Nephron (organoid): ENCODE measurements at regions not wholly inside any gene's neighbourhood (a gene's known extent, or its start where the extent isn't known, plus 50 kb on each side); places are given as distances from the start of the nearest gene placed in this dataset.

ENCODE experiments used
- H3K27ac Mint-ChIP-seq, 3 experiments: 2 replicates each; pipeline ENCODE4 v1.8.0; 2020; ENCODE audit warnings: mixed read lengths in 3 of 3, mild to moderate bottlenecking in 2 of 3, moderate library complexity in 1 of 3
- H3K27me3 Mint-ChIP-seq: 2 replicates; pipeline ENCODE4 v1.8.0; 2021; ENCODE audit warnings: low read depth, mild to moderate bottlenecking, moderate library complexity, mixed read lengths
- H3K36me3 Mint-ChIP-seq: 2 replicates; pipeline ENCODE4 v1.8.0; 2020; ENCODE audit warnings: low read depth, mixed read lengths
- H3K4me1 Mint-ChIP-seq: 2 replicates; pipeline ENCODE4 v1.8.0; 2020; ENCODE audit warnings: mixed read lengths
- H3K4me3 Mint-ChIP-seq, 3 experiments: 2 replicates each; pipeline ENCODE4 v1.8.0; 2020; ENCODE audit warnings: mild to moderate bottlenecking in 3 of 3, mixed read lengths in 3 of 3, moderate library complexity in 2 of 3
- H3K9me3 Mint-ChIP-seq: 2 replicates; pipeline ENCODE4 v1.8.0; 2020; ENCODE audit warnings: mixed read lengths
- TF ChIP-seq, protein P1 (sequence below), 3 experiments: fragments of 200-600 bp; sonication (generic); IDR thresholded peaks; one replicate each; pipeline ENCODE4 v1.5.0; 2021; ENCODE audit warnings: antibody characterized with exemption in 3 of 3; ENCODE audit not compliant: unreplicated experiment in 3 of 3

DNA sequence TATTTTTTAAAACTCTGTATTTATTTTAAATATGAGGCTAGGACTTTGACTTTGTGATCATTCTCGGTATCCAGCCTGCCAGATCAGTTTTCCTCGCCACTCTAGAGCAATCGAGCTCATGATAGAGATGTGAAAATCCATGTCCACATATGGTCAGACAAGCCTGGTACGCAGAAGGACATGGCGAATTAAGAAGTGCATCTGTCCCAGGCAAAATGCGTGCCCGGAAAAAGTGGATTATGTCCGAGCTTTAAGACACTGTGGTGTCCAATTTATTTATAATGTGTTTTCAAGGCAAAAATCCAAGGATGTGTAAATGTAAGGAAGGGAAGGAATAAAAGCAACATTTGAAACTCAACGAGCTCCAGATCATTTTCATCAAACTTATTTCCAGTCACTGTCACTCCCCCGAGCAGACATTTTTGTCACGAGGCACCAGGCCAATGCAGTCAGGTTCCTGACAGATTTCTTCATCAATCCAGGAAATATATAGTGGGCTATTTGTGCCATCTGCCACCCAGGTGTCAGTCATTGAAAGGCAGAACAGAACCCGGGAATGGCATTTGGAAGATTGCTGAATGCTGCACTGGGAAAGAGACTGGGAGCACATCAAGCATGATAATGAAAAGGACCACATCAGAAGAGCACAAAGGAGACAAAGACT is 825.7 kb downstream of the SQOR start:
- Mint-ChIP-seq H3K4me3 (no peak overlapping the region), H3K36me3 (no peaks in the 10 kb centered on the region), H3K4me1 (peaks cover 6% of the 10 kb centered on the region), H3K9me3 (no peaks in the 10 kb centered on the region), H3K27ac (peak overlapping the region in 1 of 3 experiments; percentile 52), H3K27me3 (no peaks in the 10 kb centered on the region)
- TF ChIP-seq, protein P1, sequence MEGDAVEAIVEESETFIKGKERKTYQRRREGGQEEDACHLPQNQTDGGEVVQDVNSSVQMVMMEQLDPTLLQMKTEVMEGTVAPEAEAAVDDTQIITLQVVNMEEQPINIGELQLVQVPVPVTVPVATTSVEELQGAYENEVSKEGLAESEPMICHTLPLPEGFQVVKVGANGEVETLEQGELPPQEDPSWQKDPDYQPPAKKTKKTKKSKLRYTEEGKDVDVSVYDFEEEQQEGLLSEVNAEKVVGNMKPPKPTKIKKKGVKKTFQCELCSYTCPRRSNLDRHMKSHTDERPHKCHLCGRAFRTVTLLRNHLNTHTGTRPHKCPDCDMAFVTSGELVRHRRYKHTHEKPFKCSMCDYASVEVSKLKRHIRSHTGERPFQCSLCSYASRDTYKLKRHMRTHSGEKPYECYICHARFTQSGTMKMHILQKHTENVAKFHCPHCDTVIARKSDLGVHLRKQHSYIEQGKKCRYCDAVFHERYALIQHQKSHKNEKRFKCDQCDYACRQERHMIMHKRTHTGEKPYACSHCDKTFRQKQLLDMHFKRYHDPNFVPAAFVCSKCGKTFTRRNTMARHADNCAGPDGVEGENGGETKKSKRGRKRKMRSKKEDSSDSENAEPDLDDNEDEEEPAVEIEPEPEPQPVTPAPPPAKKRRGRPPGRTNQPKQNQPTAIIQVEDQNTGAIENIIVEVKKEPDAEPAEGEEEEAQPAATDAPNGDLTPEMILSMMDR (IDR thresholded peaks at IDR 0.05; ENCODE audit: unreplicated experiment in 3 of 3), result no peak

DNA sequence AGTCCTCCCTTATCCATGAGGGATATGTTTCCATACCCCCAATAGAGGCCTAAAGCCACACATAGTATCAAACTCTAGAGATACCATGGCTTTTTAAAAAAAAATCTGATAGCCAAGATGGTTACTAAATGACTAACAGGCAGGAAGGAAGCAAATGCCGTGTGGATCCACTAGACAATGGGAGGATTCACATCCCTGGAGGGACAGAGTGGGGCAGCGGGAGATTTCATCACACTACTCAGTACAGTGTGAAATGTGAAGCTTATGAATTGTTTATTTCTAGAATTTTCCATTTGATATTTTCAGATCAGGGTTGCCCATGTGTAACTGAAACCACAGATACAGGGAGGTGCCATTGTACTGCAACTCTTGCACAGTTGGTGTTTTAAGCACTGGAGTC is 826.6 kb downstream of the SQOR start:
- Mint-ChIP-seq H3K4me3 (no peak overlapping the region), H3K4me1 (peaks cover 6% of the 10 kb centered on the region), H3K27me3 (no peaks in the 10 kb centered on the region), H3K27ac (no peak overlapping the region), H3K9me3 (no peaks in the 10 kb centered on the region), H3K36me3 (no peaks in the 10 kb centered on the region)
- TF ChIP-seq, protein P1 (IDR thresholded peaks at IDR 0.05; ENCODE audit: unreplicated experiment in 3 of 3), result no peak

DNA sequence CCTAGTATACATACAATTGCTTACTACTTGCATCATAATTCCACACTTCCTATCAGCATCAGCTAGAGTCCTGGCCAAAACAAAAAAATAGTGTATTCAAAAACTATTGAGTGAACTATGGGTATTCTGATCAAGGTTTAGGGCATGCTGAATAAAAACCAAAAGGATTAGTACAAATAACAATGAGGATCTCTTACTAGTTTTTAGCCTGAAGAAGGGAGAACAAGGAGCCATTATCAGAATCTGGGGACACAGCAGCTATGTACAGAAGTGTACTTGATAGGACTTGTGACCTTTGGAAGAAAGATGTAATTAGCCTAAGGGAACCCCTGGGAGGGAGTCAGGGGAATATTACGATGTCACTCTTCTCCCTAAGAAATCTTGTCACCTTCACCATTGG is 832.2 kb downstream of the SQOR start:
- Mint-ChIP-seq H3K36me3 (no peaks in the 10 kb centered on the region), H3K27ac (no peak overlapping the region), H3K9me3 (no peaks in the 10 kb centered on the region), H3K27me3 (no peaks in the 10 kb centered on the region), H3K4me1 (no peaks in the 10 kb centered on the region), H3K4me3 (no peak overlapping the region)
- TF ChIP-seq, protein P1 (IDR thresholded peaks at IDR 0.05; ENCODE audit: unreplicated experiment in 3 of 3), result no peak

DNA sequence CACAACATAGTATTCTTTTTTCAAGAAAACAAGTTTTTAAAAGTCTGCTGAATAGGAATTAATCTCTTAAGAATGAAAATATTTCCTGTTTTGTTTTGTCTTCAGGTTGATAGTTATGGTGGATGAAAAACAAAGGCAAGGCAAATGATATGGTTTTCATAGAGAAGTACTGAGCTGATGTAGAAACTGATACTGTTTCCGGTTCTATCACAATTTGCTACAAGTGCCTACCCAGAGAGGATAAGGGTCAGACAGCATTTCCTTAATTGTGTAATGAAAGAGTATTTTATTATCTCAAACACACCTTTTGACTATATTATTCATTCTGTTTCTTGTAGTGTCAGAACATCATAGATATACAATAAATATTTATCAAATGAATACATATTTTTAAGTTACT is 836.3 kb downstream of the SQOR start:
- Mint-ChIP-seq H3K27ac (no peak overlapping the region), H3K4me3 (no peak overlapping the region), H3K36me3 (no peaks in the 10 kb centered on the region), H3K4me1 (no peaks in the 10 kb centered on the region), H3K9me3 (peaks cover 8% of the 10 kb centered on the region), H3K27me3 (no peaks in the 10 kb centered on the region)
- TF ChIP-seq, protein P1 (IDR thresholded peaks at IDR 0.05; ENCODE audit: unreplicated experiment in 3 of 3), result no peak

DNA sequence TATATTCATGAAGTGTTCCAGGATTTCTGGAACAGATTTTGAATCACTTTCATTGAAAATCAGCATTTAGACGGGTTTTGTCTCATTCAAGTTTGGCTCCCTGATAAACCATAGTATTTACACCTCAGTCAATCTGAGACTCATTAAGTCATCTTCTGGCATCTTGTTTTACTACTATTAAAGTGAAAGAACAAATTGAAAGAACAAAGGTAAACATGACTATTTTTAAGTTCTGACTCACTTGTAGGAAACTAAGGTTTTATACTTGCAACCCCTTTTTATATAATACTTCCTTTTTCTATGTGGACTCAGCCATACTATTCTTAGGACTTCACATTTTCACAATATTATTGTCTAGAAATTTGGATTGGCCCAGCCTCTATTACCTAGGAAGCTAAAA is 854.4 kb downstream of the SQOR start:
- Mint-ChIP-seq H3K4me1 (no peaks in the 10 kb centered on the region), H3K27ac (no peak overlapping the region), H3K27me3 (no peaks in the 10 kb centered on the region), H3K9me3 (peaks cover 14% of the 10 kb centered on the region), H3K4me3 (no peak overlapping the region), H3K36me3 (no peaks in the 10 kb centered on the region)
- TF ChIP-seq, protein P1 (IDR thresholded peaks at IDR 0.05; ENCODE audit: unreplicated experiment in 3 of 3), result no peak

DNA sequence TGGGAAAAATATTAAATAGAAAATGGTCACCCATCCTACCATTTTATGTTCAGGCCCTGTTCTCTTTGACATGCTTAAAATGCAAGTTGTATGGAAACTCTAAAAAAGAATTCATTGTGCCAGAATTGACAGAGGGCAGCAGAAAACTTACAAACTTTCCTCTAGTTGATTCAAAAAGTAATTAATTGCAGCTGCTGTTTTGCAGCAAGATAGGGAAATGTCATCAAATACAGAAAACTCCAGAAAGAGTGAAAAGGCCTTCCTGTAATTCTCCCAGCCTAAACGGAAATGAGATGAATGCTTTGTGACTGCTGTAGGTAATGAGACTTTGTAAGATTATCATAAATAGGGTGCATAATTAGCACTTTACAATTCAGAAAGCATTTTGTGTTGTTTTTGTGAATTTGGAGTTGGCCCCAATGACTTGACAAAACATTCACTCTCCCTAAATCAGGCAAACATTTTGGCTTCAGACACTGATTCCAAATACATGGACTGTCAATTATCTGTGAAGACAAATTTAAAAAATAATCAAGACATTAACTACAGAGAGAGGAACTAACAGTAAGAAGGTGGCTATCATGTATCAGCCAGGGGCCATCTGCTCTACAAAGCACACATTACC is 861.8 kb downstream of the SQOR start:
- Mint-ChIP-seq H3K27me3 (no peaks in the 10 kb centered on the region), H3K4me3 (no peak overlapping the region), H3K36me3 (no peaks in the 10 kb centered on the region), H3K4me1 (no peaks in the 10 kb centered on the region), H3K9me3 (peaks cover 14% of the 10 kb centered on the region), H3K27ac (no peak overlapping the region)
- TF ChIP-seq, protein P1 (IDR thresholded peaks at IDR 0.05; ENCODE audit: unreplicated experiment in 3 of 3), result no peak
